B cell (primary cell): ENCODE measurements at regions not wholly inside any gene's neighbourhood (a gene's known extent, or its start where the extent isn't known, plus 50 kb on each side); places are given as distances from the start of the nearest gene placed in this dataset.
"Not testable (repeated sequence)": the region's sequence is repeated elsewhere in the genome, so short reads cannot be mapped to it uniquely, and the experiment has no call there.

Experiments used
- ATAC-seq: fragments of 200-7000 bp; cut with Tn5 transposase; one replicate; pipeline ENCODE4 v1.10.0; 2021; ENCODE audit warnings: low read depth, mild to moderate bottlenecking, moderate number of reproducible peaks, moderate library complexity
- CTCF ChIA-PET: fragments of 350-600 bp; sonication (Branson Sonifier 250); formaldehyde crosslinking; loops from one replicate; lab custom pipeline; 2021; ENCODE audit warnings: antibody characterized with exemption, inconsistent platforms; lab: Charles Lee
- POLR2A ChIA-PET: fragments of 350-600 bp; sonication (Branson Sonifier 250); formaldehyde crosslinking; loops from one replicate; lab custom pipeline; 2021; ENCODE audit warnings: antibody characterized with exemption; lab: Charles Lee
- DNase-seq: peaks from one replicate; pipeline ENCODE4 v3.0.0; 2013
- H2AFZ ChIP-seq: 2 replicates; pipeline ENCODE4 v1.6.1; 2012; ENCODE audit warnings: mild to moderate bottlenecking, low read depth, low read length; ENCODE audit not compliant: insufficient read depth, poor library complexity, severe bottlenecking
- H3K27ac ChIP-seq, 2 donors: 1 replicate in 1 of 2; 2 replicates in 1 of 2; pipeline ENCODE4 v1.5.1; 2012 to 2013; ENCODE audit warnings: low read length in 2 of 2, mild to moderate bottlenecking in 2 of 2, moderate library complexity in 1 of 2
- H3K27me3 ChIP-seq, 4 experiments: fragments of 200-600 bp in 1 of 4; sonication (generic) in 1 of 4; replicated peaks in 1 of 4; 1 replicate in 2 of 4; 2 replicates in 2 of 4; pipeline versions ENCODE4 v1.6.1 to v1.7.0; 2013 to 2016; ENCODE audit warnings: low read length in 3 of 4, mild to moderate bottlenecking in 2 of 4, mixed read lengths in 1 of 4, moderate library complexity in 1 of 4; ENCODE audit not compliant: insufficient read depth in 4 of 4, control insufficient read depth in 3 of 4; ENCODE audit errors: control extremely low read depth in 1 of 4
- H3K36me3 ChIP-seq, 2 experiments: replicated peaks in 1 of 2; 1 replicate in 1 of 2; 2 replicates in 1 of 2; pipeline versions ENCODE4 v1.6.1 to v1.7.1; 2013; ENCODE audit warnings: low read length in 1 of 2; ENCODE audit not compliant: insufficient read depth in 2 of 2, control insufficient read depth in 1 of 2; ENCODE audit errors: control extremely low read depth in 1 of 2, extremely low read depth in 1 of 2
- H3K4me1 ChIP-seq, 2 donors: fragments of 200-600 bp in 1 of 2; sonication (generic) in 1 of 2; 1 replicate in 1 of 2; 2 replicates in 1 of 2; pipeline versions ENCODE4 v1.5.1 to v1.6.1; 2013 to 2017; ENCODE audit warnings: low read length in 2 of 2; ENCODE audit not compliant: control insufficient read depth in 2 of 2, insufficient read depth in 2 of 2
- H3K4me2 ChIP-seq: replicated peaks from 2 replicates; pipeline ENCODE3; 2012; ENCODE audit warnings: mild to moderate bottlenecking, low read depth, low read length; ENCODE audit not compliant: poor library complexity, severe bottlenecking
- H3K4me3 ChIP-seq, 5 experiments: fragments of 200-600 bp in 1 of 5; sonication (generic) in 1 of 5; 1 replicate in 3 of 5; 2 replicates in 2 of 5; pipeline versions ENCODE4 v1.5.1 to v1.7.0; 2011 to 2016; ENCODE audit warnings: low read length in 4 of 5, mild to moderate bottlenecking in 4 of 5, low read depth in 2 of 5, control low read depth in 1 of 5, moderate library complexity in 1 of 5; ENCODE audit not compliant: insufficient read depth in 1 of 5; ENCODE audit errors: control extremely low read depth in 1 of 5, extremely low read depth in 1 of 5
- H3K79me2 ChIP-seq: fragments of 200-600 bp; sonication (generic); one replicate; pipeline ENCODE4 v1.6.0; 2016; ENCODE audit warnings: low read length; ENCODE audit not compliant: control insufficient read depth, insufficient read depth
- H3K9ac ChIP-seq: fragments of 200-600 bp; sonication (generic); 2 replicates; pipeline ENCODE4 v1.6.1; 2017; ENCODE audit warnings: mild to moderate bottlenecking, low read length, moderate library complexity
- H3K9me3 ChIP-seq, 3 donors: one replicate each; pipeline versions ENCODE4 v1.6.1 to v1.7.1; 2013; ENCODE audit warnings: low read length in 2 of 3; ENCODE audit not compliant: control insufficient read depth in 2 of 3, insufficient read depth in 1 of 3; ENCODE audit errors: control extremely low read depth in 1 of 3
- H4K20me1 ChIP-seq: 2 replicates; pipeline ENCODE4 v1.6.0; 2012; ENCODE audit warnings: mild to moderate bottlenecking, low read length; ENCODE audit not compliant: insufficient read depth, control insufficient read depth, poor library complexity, severe bottlenecking
- H3K27ac Mint-ChIP-seq: one replicate; pipeline ENCODE4 v1.8.0; 2021; ENCODE audit warnings: mixed read lengths
- H3K27me3 Mint-ChIP-seq: one replicate; pipeline ENCODE4 v1.8.0; 2021; ENCODE audit warnings: mixed read lengths
- H3K4me1 Mint-ChIP-seq: one replicate; pipeline ENCODE4 v1.8.0; 2021; ENCODE audit warnings: mixed read lengths
- H3K4me3 Mint-ChIP-seq: one replicate; pipeline ENCODE4 v1.8.0; 2021; ENCODE audit warnings: mixed read lengths
- H3K9me3 Mint-ChIP-seq: one replicate; pipeline ENCODE4 v1.8.0; 2022; ENCODE audit warnings: mixed read lengths; ENCODE audit not compliant: insufficient read depth
- CTCF ChIP-seq: fragments of 200-600 bp; IDR thresholded peaks from one replicate; pipeline ENCODE4 v1.8.0; 2022; ENCODE audit warnings: antibody characterized with exemption, mild to moderate bottlenecking
- EZH2 ChIP-seq: IDR thresholded peaks from 2 replicates; pipeline ENCODE4 v1.6.1; 2012; ENCODE audit warnings: borderline replicate concordance, low read depth, mild to moderate bottlenecking, moderate library complexity, low read length; ENCODE audit not compliant: insufficient read depth, poor library complexity, severe bottlenecking
- WGBS: methylation state at CpG from one replicate; pipeline ENCODE4 v1.1.5; 2013; ENCODE audit warnings: missing lambda C conversion rate; ENCODE audit not compliant: insufficient coverage; 5-methylcytosine and 5-hydroxymethylcytosine counted together
- intact Hi-C: fragments of 100-400 bp; cut with micrococcal nuclease; formaldehyde crosslinking; loops from one replicate; pipeline ENCODE4 v1.10.0; 2022

DNA sequence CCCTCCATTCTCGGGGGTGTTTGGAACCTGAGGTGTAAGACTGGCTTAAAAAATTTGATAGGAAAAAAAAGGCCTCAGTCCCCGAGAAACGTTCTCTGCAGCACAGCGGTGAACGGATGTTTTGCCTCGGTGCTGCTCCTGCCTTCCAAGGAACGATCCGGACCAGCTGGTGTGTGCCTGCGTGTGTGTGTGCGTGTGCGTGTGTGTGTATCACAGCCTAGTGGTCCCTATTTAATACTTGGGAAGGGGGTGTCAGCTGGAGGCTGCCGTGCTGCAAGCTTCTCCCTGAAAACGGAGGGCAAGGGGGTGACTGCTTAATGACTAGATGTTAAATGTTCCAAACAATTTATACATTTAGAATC is 76.9 kb downstream of the LHX2 start:
- no peak overlapping the region for H3K27ac ChIP-seq
- no peak overlapping the region for H3K9ac ChIP-seq
- no peak overlapping the region for H3K4me3 Mint-ChIP-seq
- H2AFZ ChIP-seq = no peak overlapping the region
- peaks cover 0 to 23% (median 13%) of the 10 kb centered on the region in 3 donors for H3K9me3 ChIP-seq
- peaks cover 22% of the 10 kb centered on the region for H3K27me3 Mint-ChIP-seq
- ATAC-seq = no peak
- no peak for DNase-seq
- peaks cover 7% of the 10 kb centered on the region for H3K9me3 Mint-ChIP-seq
- no peaks in the 10 kb centered on the region for H3K4me1 ChIP-seq
- no peak overlapping the region for H3K4me2 ChIP-seq
- no peak overlapping the region for H3K4me3 ChIP-seq
- H3K27ac Mint-ChIP-seq = no peak overlapping the region
- ChIA-PET CTCF (no interaction called here), POLR2A (no interaction called here)
- H3K79me2 ChIP-seq = no peaks in the 10 kb centered on the region
- WGBS = 94% methylated on average over 10 of the region's 13 CpGs
- H3K36me3 ChIP-seq = no peaks in the 10 kb centered on the region
- no peaks in the 10 kb centered on the region for H4K20me1 ChIP-seq
- no peaks in the 10 kb centered on the region for H3K4me1 Mint-ChIP-seq
- TF ChIP-seq CTCF (no peak), EZH2 (no peak)
- intact Hi-C loops = no loop called here
- H3K27me3 ChIP-seq = peaks cover 0 to 4% (median 1%) of the 10 kb centered on the region in 4 experiments

GRCh38 chr9:124089631-124090488 is 78.3 kb downstream of the LHX2 start:
- H3K4me1 ChIP-seq, POLR2A ChIA-PET, H3K27me3 ChIP-seq, H2AFZ ChIP-seq, intact Hi-C loops, H3K4me3 ChIP-seq, H4K20me1 ChIP-seq, H3K4me2 ChIP-seq, H3K79me2 ChIP-seq, H3K36me3 ChIP-seq, H3K27ac Mint-ChIP-seq, H3K27ac ChIP-seq, H3K9ac ChIP-seq, H3K4me3 Mint-ChIP-seq, H3K4me1 Mint-ChIP-seq, H3K9me3 Mint-ChIP-seq: not testable (repeated sequence)
- 43% methylated on average over 8 of the region's 9 CpGs for WGBS
- peaks cover 0 to 20% (median 13%) of the 10 kb centered on the region in 3 donors for H3K9me3 ChIP-seq
- H3K27me3 Mint-ChIP-seq = peaks cover 22% of the 10 kb centered on the region
- DNase-seq (peak; percentile 25), ATAC-seq (peak; percentile 88)
- CTCF ChIA-PET = interaction anchor here (0.6 to 0.9 kb wide), 4 partner anchors 23 to 166 kb away, joined by 3 to 4 read pairs (median 3); no protein-coding TSS in a partner anchor
